ENCODE measurements at regions not wholly inside any gene's neighbourhood (a gene's known extent, or its start where the extent isn't known, plus 50 kb on each side); places are given as distances from the start of the nearest gene placed in this dataset.

GRCh38 chr11:104410336-104410735 is 246.4 kb upstream of the PDGFD start:
- intact Hi-C loops (cut with DNase I), result no loop called here
- no peak for TF ChIP-seq POLR2A (IDR thresholded peaks at IDR 0.05)
- TF ChIP-seq CTCF (IDR thresholded peaks at IDR 0.05), result no peak
- Histone ChIP-seq H3K36me3 (no peaks in the 10 kb centered on the region), H3K4me1 (no peaks in the 10 kb centered on the region), H3K9me3 (no peaks in the 10 kb centered on the region), H3K27ac (no peak overlapping the region), H3K27me3 (no peaks in the 10 kb centered on the region), H3K4me3 (no peak overlapping the region)
- 43 to 61% methylated on average over 2 of the region's 2 CpGs for WGBS, 2 donors
- no peak for DNase-seq

DNA sequence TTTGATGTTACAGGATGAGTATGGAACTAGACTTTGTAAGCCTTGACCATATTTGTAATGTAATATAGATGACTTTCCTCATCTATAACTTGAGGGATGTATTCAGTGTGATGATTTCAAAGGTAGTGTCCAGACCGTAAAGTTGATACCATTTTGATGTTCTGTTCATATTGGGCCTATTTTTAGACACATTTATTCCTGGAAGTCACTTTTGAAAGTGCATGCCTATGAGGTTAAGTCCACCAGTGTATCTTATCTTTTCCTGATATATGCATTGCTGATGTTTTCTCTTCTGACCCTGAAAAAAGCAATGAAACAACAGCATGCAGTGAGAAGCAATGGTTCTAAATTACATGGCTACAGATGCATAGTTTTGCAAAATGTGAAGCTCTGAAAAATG is 244.7 kb upstream of the PDGFD start:
- Histone ChIP-seq H3K4me1 (no peaks in the 10 kb centered on the region), H3K9me3 (no peaks in the 10 kb centered on the region), H3K27me3 (no peaks in the 10 kb centered on the region), H3K36me3 (no peaks in the 10 kb centered on the region), H3K4me3 (no peak overlapping the region), H3K27ac (no peak overlapping the region)
- no peak for DNase-seq
- intact Hi-C loops (cut with DNase I), result no loop called here
- 68 to 77% methylated on average over 1 of the region's 1 CpG for WGBS, 2 donors
- TF ChIP-seq POLR2A (IDR thresholded peaks at IDR 0.05) (no peak), CTCF (IDR thresholded peaks at IDR 0.05) (no peak)

- DNase-seq, result no peak
- H3K4me1 ChIP-seq, result no peaks in the 10 kb centered on the region
- H3K27ac ChIP-seq, result no peak overlapping the region
- no peaks in the 10 kb centered on the region for H3K36me3 ChIP-seq
- WGBS, 2 donors, result 75 to 88% methylated on average over 1 of the region's 1 CpG
- no peaks in the 10 kb centered on the region for H3K27me3 ChIP-seq
- TF ChIP-seq CTCF (IDR thresholded peaks at IDR 0.05) (no peak), POLR2A (IDR thresholded peaks at IDR 0.05) (no peak)
- intact Hi-C loops (cut with DNase I), result no loop called here
- no peaks in the 10 kb centered on the region for H3K9me3 ChIP-seq
- no peak overlapping the region for H3K4me3 ChIP-seq
Observed at GRCh38 chr11:104405277-104405676, 241.3 kb upstream of the PDGFD start.

- no peaks in the 10 kb centered on the region for H3K36me3 ChIP-seq
- no peaks in the 10 kb centered on the region for H3K27me3 ChIP-seq
- H3K27ac ChIP-seq, result no peak overlapping the region
- intact Hi-C loops (cut with DNase I), result no loop called here
- no peaks in the 10 kb centered on the region for H3K9me3 ChIP-seq
- H3K4me3 ChIP-seq, result no peak overlapping the region
- TF ChIP-seq POLR2A (IDR thresholded peaks at IDR 0.05) (no peak), CTCF (IDR thresholded peaks at IDR 0.05) (no peak)
- 61 to 73% methylated on average over 3 of the region's 3 CpGs for WGBS, 2 donors
- H3K4me1 ChIP-seq, result no peaks in the 10 kb centered on the region
- no peak for DNase-seq
Observed at GRCh38 chr11:104404231-104405175, 240.6 kb upstream of the PDGFD start.

GRCh38 chr11:104402812-104403521 is 239.0 kb upstream of the PDGFD start:
- no peaks in the 10 kb centered on the region for H3K27me3 ChIP-seq
- no peak for DNase-seq
- H3K4me1 ChIP-seq, result no peaks in the 10 kb centered on the region
- intact Hi-C loops (cut with DNase I), result no loop called here
- 56 to 62% methylated on average over 1 of the region's 1 CpG for WGBS, 2 donors
- TF ChIP-seq CTCF (IDR thresholded peaks at IDR 0.05) (no peak), POLR2A (IDR thresholded peaks at IDR 0.05) (no peak)
- no peak overlapping the region for H3K4me3 ChIP-seq
- no peaks in the 10 kb centered on the region for H3K9me3 ChIP-seq
- H3K36me3 ChIP-seq, result no peaks in the 10 kb centered on the region
- H3K27ac ChIP-seq, result no peak overlapping the region
